HG03354 (cell line): ENCODE measurements at regions not wholly inside any gene's neighbourhood (a gene's known extent, or its start where the extent isn't known, plus 50 kb on each side); places are given as distances from the start of the nearest gene placed in this dataset.

Experiments used
- ATAC-seq: cut with Tn5 transposase; IDR thresholded peaks from one replicate; pipeline ENCODE4 v1.9.1; 2021; ENCODE audit warnings: mild to moderate bottlenecking; ENCODE audit not compliant: unreplicated experiment, poor library complexity, severe bottlenecking

DNA sequence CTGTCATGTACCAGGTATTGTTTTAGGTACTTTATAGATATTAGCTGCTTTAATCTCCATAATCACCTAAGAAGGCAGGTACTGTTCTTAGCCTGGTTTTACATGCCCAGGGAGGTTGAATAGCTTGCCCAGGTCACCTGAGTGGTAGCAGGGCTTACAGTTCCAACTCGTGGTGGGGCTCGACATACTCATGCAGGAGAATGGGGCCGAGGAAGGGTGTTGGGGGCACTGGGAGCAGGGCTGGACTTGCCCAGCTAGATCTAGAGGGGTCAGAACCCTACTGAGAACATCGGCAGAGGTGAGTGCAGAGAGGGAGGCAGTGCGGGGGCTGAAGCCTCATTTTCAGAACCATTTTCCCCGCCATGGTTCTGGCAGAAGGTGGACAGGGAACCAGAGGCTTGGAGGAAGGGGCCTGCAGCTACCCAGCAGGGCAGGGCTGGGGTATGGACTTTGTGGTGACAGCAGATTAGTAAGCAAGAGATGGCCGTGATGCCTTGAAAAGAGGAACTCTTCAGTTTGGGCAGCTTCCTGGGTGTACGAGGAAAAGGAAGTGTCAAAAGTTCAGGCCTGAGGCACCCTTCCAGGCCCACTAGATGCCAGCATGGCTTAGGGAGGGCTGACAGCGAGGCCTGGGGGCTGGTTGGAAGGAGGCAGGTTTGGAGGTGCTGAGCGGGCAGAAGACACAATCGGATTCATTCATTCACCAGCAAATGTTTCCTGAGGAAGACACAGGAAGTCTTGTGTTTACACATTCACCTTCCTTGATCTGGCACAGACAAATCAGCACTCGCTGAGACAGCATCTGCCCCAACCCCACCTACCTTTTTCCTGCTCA is 54.7 kb upstream of the LYVE1 start:
- no peak for ATAC-seq

DNA sequence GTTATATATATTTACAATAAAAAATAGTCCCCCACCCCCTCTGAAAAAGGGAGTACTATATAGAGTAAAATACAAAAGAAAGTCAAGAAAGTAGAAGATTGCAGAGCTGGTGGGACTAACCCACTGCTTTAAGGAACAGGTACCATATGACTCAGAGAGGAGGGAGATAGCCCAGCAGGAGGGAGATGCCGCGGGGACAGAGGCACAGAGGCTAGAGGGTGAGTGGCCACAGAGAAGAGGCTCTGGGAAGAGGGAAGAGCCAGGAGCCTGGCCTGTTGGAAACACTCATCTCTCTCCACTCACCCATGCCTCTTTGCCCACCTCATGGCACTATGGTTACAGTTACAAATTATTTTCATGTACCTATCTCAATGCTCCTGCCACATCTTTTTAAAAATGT is 53.6 kb upstream of the LYVE1 start:
- no peak for ATAC-seq

DNA sequence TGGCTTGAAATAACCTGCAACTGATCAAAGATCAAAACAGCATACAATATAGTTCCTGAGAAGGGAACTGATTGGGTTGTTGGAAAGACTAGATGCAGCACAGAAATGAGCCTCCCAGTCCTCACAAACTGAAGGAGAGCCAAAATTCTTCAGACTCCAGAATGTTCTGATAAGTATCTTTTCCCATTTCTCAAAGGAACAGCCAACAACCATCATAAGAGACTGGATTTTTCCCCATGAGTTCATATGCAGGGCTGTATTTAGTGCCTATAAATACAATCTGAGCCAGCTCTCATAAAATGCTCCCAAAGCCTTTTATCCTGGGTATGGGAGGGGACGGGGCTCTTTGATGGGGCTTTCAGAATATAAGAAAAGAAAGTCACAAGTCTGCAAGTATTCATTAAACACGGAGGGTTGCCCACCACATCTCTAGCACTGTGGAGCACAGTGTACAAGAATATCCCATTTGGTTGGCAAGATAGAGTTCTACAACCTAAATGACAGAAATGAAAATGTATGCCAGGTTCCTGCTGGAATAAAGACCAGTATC is 50.7 kb upstream of the LYVE1 start:
- no peak for ATAC-seq

DNA sequence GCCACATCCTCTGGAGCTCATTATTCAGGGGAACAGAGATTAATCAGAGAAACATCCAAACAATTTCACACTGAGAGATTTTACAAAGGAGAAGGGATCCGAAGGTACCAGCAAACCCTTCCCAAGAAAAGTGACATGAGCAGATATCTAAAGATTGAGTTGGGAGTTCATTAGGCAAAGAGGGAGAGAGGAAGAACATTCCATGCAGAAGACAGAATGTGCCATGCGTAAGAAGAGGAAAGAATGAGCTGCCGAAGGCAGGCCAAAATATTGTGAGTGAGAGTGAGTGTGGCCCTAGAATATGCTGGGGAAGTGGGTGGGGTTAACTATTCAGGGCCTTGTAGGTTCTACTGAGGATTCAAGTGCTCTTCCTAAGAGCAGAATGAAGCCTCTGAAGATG is 50.0 kb upstream of the LYVE1 start:
- no peak for ATAC-seq
